ENCODE measurements at regions not wholly inside any gene's neighbourhood (a gene's known extent, or its start where the extent isn't known, plus 50 kb on each side); places are given as distances from the start of the nearest gene placed in this dataset.
"Not testable (repeated sequence)": the region's sequence is repeated elsewhere in the genome, so short reads cannot be mapped to it uniquely, and the experiment has no call there.

DNA sequence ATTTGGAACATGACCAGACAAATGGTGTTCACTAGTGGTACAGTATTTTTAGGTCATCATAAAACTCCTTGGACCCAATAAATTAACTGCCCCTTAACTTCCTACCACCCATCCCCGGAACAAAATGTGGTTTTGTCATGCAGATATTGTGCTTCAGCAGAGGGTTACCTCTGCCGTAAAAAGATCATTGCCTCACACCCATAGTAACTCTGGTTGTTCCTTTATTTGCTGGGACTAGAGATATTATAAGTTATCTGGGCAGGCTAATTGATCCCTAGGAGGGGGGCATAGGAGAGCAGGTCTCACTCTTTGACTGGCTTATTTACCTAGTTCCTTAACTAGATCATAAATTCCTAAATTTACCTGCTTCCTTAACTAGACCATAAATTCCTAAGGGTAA is 1343.9 kb upstream of the CHAC2 start:
- no peak for DNase-seq

- DNase-seq: no peak
Observed at GRCh38 chr2:52423111-52423510, 1344.5 kb upstream of the CHAC2 start.

DNA sequence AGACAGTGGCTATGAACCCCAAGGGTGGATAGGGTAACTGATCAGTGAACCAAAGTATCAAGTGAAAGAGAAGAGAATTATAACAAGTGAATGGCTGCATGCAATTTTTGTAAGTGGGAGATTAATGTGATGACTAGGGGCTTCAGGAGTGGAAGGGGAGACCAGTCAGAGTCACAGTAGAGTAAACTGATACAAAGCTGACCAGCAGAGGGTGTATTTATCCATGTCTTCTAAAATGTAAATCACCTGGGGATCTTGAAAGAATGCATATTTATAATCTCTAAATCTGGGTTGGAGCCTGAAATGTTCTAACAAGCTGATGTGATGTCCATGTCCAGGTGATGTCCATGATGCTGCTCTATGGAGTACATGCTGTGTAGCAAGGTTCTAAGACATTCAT is 1351.3 kb upstream of the CHAC2 start:
- DNase-seq: peak; percentile 5

DNA sequence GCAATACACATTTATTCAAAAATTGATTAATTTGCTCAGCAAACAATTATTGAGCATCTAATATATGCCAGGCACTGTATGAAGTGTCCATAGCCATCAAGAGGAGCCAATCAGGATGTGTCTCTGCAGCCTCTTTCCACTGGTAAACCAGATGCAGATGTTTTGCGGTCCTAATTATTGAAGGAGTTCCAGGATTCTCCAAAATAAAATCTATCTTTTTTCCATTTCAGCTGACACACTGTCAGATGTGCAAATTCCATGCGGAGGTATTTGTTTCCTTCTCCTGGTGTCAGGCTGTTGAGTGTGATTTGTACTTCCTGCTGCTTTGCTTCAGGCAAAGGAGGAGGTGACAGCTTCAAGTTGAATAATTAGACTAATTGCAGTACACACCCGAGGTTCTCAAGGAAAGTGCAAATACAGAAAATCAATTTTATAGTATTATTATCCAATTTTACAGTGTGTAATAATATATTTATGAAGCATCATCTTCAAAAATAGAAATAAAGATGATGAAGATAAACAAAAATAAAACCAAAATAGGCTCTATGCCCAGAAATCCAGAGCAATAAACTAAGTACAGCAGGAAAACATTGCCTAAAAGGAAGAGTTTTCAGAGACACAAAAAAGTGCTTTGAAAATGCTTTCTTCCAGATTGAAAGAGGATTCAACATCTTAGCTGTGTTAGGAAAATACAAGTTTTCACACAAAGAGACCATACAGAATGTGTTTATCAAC is 1352.9 kb upstream of the CHAC2 start:
- no peak for DNase-seq

GRCh38 chr2:52409308-52410118 is 1358.1 kb upstream of the CHAC2 start:
- not testable (repeated sequence) for DNase-seq

DNA sequence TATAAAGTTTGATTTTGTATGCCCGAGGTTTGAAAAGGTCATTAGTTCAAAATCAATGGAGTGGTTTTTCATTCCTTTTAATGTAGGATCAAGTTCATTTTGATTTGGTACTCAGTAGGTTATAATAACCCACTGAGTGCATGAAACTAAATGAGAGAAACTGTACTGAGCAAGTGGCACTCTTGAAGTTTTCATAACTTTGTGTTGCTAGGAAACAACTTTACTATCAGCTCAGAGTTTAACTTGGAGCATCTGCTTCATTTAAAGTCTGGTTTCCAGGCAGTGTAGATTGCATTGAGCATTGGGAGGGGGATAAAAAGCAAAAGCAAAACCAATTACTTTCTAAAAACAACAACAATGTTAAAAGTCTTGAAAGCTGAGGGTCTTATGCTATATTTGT is 1361.6 kb upstream of the CHAC2 start:
- no peak for DNase-seq

DNA sequence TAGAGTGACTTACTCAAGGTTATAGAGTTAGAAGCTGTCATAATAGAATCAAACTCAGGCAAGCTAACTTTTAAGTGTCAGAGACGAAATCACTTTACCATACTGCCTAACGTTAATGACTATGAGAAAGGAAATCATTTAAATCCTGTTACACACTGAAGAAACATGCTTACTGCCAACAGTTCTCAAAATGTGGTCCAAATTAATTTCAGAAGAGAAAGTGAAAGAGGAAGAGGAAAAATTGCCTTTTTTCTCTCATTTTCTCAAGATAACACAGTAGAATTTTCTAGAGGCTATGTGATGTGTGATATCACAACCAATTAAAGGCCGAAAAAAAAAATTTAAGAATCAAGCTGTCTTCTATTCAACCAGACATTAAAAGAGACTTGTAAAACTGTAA is 1362.7 kb upstream of the CHAC2 start:
- DNase-seq: no peak

DNA sequence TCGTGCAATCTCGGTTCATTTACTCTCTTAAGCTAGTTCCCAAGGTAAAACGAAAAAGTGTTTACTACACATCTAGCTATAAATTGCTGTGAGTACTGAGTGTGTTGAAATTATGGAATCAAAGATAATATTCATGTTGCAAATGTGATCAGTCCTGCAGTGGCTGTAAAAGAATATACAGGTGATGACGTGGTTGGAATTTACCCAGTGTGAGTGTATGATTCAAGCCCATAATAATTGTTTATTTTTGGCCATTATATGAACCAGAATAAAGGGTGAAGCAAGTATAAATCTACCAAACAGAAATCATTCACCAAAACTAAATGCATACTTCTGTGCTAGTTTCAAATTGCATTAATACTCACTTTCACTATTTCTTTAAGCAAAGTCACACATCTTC is 1363.6 kb upstream of the CHAC2 start:
- no peak for DNase-seq

- DNase-seq: no peak
Observed at GRCh38 chr2:52402128-52402527, 1365.5 kb upstream of the CHAC2 start.

DNA sequence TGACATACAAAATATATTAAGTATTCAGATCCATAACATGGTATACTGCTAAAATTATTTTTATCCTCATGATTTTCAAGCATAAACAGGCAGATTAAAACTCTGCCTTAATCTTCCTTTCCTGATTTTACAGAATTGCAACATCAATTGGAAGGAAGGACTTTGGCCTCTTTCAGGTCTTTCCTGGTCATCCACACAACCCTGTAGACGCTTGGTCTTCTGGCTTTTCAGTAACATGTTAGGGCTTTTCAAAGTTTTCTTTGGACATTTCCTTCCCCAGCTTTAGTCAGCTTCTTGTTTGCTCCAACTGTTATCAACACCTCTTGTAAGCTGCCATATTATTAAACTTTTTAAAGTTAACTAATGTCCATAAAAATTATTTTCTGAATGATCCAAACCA is 1364.9 kb upstream of the NRXN1 start:
- no peak for DNase-seq

DNA sequence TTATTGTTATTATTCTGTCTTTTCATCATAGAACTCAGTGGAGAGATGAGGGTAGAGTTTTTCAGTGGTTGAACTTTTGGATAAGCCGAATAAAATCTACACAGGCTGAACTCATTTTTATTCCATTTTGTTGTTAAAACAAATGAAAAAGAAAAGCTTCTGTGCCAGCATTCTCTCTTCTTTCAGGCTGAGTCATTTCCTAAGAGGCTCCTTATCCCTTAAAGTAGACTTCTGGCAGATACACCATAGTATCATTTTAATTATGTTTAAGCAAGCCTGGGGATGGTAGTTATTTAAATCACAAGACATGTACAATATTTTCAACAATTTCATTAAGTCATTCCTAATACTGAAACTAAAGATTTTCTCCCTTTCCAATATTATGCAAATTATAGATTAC is 1364.0 kb upstream of the NRXN1 start:
- DNase-seq: peak; percentile 11

DNA sequence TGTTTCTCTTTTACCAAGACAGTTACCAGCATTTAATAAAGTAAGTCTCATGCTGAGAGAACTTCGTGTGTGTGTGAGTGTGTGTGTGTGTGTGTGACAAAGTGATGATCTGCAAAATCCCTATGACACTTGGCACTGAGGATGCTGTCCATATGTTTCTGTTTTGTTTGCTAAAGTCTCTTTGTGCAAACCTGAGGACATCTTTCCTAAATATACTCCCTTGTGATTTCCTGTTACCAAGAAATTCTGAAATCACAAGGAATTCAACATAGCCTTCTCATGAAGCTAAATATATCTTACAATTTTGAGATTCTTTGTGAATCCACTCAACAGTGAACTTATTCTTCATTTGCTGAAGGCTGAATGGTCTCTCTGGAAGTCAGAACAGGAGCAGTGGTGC is 1359.7 kb upstream of the NRXN1 start:
- peak; percentile 3 for DNase-seq

DNA sequence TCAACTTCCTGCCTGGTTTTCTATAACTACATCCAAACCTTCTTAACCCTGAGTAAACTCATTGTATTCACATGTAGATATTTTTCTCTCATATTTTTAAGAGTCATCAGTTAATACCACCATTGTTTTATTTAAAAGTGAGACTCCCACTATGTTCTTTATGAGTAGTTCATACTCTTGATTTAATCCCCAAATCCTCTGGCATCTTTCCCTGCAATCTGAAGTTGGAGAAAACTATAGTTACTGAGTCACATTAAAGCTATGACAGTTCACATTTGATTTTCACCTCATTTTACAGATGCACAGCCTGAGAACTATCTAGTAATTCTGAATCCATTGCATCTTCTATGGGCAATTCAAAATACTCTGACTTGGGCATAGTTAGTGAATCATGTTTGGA is 1358.7 kb upstream of the NRXN1 start:
- DNase-seq: no peak

- no peak for DNase-seq
Observed at GRCh38 chr2:52387937-52388590, 1356.1 kb upstream of the NRXN1 start.

DNA sequence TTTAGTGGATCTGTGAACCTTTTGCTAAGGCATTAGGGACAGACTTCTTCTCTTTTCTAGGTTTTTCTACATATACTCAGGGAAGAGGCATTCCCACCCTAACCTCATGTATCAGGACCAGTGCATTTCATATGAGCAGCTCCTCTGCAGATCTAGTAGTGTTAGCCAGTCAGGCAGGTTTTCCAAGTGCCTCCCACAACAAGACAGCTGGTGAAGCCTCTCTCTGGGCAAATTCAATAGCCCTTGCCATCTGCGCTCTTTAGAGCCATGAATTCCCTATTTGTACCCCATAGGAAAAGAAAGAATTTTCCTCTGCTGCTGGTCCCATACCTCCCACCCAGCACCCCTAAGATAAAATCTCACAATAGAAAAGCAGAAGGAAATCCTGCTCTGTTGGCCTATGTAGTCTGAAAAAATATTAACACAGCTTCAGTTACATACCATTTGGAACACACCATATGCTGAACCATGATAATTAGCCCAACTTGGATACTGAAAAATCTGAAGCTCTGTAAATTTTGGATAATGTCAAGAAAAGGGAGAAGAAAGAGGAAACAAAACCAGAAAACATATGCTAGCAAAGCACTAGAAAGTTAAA is 1354.6 kb upstream of the NRXN1 start:
- DNase-seq: peak; percentile 90

GRCh38 chr2:52383541-52383940 is 1351.6 kb upstream of the NRXN1 start:
- DNase-seq: no peak

DNA sequence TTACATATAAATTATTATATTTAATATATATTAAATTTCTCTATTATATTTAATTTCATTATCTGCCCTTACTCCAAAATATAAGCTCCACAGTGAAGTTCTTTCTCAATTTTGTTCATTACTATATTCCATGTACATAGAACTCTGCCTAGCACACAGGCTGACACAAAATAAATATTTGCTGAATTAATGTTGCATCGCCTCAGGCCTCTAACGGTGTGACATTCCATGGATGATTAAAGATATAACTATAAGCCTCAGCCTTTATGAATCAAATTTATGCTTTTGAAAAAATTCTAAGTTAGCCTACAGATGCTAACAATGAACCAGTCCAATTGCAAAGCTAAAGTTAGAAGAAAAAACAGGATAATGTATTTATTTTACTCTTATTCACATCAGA is 1337.2 kb upstream of the NRXN1 start:
- no peak for DNase-seq

GRCh38 chr2:52368141-52368540 is 1336.2 kb upstream of the NRXN1 start:
- no peak for DNase-seq

GRCh38 chr2:52365946-52366345 is 1334.0 kb upstream of the NRXN1 start:
- no peak for DNase-seq

GRCh38 chr2:52356556-52356955 is 1324.6 kb upstream of the NRXN1 start:
- DNase-seq: no peak

DNA sequence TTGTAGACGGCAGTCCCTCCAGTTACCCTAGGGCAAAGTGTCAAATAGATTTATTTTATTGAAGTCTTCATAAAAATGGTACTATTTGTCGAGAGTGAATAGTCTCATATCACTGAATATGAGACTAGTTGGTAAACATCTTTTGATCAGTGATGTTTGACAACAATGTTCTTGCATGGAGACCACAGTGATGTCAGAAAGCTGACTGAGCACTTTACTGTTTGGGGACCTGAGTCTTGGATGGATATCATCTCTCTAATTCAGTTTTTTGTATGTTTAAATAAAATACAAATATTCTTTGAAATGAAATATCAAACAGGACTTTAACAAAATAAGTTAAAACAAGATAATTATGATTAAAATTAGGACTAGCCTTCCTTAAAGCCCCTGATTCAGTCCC is 1315.4 kb upstream of the NRXN1 start:
- DNase-seq: no peak

- DNase-seq: no peak
Observed at GRCh38 chr2:52345676-52346075, 1313.7 kb upstream of the NRXN1 start.

DNA sequence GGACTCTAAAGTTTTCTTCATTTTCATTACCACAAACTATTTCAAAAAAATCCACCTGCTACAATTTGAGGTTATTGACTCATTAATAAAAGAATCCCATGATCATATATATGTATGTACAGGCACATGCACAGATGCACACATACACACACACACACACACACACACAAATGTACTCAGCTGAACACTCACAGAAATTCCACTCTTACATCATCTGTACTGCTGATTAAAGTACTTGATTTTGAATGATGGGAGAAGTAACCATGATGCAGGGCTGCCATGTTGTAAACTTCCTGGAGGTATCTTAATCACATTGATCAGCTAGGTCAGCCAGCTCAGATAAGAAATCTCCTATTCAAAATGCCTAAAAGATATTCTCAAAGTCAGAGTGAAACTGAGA is 1313.2 kb upstream of the NRXN1 start:
- DNase-seq: no peak
